HG03060 (cell line): ENCODE measurements at regions not wholly inside any gene's neighbourhood (a gene's known extent, or its start where the extent isn't known, plus 50 kb on each side); places are given as distances from the start of the nearest gene placed in this dataset.

Source experiments
- ATAC-seq: cut with Tn5 transposase; IDR thresholded peaks from one replicate; pipeline ENCODE4 v1.9.1; 2021; ENCODE audit warnings: low read depth, moderate number of reproducible peaks; ENCODE audit not compliant: unreplicated experiment

DNA sequence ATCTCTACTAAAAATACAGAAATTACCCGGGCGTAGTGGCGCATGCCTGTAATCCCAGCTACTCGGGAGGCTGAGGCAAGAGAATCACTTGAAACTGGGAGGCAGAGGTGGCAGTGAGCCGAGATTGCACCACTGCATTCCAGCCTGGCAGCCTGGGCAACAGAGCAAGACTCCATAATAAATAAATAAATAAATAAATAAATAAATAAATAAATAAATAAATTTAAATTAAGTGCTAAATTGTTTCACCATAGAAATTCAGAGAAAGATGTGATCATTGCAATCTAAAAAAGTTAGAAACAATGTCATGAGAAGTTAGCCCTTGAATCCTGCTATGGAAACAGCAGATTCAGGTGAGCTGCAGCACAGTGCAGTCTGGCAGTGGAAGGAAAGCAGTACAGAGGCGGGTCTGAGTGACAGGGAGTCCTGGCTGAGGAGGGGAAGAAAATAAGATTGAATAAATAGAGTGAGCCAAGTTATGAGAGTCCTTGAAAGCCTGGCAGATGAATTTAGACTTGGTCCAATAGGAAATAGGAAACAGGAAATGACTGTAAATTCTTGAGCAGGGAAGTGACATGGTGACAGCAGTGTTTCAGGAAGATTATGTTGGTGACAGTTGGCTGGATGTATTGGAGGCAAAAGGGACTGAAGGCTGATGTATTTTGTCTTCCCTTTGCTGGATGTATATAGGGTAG lies 241.5 kb downstream of the GXYLT1 start:
- no peak for ATAC-seq

DNA sequence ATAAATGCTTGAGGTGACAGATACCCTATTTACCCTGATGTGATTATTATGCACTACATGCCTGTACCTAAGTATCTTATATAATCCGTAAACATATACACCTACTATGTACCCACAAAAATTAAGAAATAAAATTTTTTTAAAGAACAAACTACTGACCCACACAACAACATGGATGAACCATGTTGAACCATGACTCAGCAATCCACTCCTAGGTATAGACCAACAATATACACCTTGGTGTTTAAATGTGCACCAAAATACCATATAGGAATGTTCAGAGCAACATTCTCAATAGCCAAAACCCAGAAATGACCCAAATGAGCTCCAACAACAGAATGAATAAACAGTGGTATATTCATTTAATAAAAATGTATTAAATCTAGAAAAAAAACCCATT lies 245.1 kb downstream of the GXYLT1 start:
- ATAC-seq, result no peak

DNA sequence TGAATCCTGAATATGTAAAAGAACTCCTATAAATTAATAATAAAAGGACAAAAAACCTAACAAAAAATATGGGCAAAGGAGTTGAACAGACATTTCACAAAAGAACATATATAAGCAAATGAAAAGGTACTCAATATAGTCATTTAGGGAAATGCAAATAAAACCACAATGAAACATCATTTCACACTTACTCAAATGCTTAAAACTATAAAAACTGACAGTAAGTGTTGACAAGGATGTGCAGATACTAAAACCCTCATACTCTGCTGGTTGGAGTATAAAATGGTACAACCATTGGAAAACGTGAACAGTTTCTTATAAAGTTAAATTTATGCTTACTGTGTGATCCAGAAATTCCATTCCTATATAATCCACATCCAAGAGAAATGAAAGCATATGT lies 247.1 kb downstream of the GXYLT1 start:
- no peak for ATAC-seq

DNA sequence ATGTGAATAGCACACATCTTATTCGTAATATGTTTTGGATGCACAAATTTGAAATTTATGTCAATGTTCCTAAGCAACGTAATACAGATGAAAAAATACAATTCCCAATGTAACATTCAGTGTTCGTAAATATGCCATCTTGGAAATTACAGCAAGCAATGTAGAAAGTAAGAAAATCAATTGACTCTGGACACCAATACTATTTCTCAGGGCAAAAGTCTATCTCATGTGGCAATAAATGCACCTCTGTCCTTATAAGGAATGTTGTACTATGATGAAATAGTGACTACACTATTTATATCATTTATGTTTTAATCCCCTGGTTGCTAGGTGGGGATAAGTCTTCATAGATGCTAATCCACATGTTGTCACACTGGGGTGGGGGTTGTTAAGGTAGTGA lies 251.2 kb downstream of the GXYLT1 start:
- ATAC-seq, result no peak

DNA sequence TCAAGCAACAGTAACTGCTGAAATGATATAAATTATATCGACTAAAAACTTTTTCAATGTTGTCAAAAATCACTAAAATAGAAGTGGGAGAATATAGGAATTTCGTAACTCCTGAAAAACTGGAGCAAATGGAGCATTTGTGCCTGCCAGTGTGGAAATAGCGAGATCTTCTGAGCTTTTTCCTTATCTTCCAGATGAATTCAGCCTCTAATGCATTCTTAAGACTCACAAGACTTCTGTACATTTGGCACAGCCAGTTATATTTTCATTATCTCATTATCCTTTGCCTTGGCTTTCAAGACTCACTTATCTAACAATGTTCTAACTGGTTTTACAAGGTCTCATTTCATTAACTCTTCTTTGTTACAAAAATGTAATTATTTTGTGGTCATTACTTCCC lies 252.4 kb downstream of the GXYLT1 start:
- no peak for ATAC-seq

DNA sequence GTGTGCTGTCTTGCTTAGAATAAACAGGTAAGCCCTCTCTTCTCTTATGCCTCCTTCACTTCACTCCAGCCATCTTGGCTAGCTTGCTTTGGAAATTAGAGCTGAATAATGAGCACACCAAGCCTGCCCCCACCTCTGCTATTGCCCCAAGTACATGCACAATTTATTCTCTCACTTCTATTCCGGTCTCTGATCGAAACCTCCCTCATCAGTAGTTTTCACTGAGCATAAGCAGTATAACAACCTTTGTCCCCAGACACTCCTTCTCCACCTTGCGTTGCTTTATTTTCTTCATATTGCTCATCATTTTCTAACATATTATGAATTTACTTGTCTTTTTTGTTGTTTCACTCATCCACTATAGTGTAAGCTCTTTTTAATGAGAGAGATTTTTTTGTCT lies 253.4 kb downstream of the GXYLT1 start:
- ATAC-seq, result no peak

DNA sequence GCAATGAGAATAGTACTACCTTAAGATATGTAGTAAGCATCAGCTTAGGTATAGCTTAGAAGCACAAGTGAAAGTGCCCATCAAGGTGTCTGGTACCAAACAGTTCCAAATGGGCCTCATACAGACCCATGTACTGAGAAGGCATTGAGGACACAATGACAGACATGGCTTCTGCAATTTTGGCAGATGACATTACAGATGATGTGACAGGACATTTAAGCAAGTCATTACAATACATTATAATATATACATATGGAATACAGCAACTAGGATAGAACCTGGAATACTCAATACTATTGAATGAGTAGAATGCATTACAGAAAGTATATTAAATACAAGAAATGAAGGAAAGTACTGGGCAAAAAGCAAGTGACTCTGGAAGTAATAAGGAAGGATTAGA lies 256.4 kb downstream of the GXYLT1 start:
- ATAC-seq, result no peak

DNA sequence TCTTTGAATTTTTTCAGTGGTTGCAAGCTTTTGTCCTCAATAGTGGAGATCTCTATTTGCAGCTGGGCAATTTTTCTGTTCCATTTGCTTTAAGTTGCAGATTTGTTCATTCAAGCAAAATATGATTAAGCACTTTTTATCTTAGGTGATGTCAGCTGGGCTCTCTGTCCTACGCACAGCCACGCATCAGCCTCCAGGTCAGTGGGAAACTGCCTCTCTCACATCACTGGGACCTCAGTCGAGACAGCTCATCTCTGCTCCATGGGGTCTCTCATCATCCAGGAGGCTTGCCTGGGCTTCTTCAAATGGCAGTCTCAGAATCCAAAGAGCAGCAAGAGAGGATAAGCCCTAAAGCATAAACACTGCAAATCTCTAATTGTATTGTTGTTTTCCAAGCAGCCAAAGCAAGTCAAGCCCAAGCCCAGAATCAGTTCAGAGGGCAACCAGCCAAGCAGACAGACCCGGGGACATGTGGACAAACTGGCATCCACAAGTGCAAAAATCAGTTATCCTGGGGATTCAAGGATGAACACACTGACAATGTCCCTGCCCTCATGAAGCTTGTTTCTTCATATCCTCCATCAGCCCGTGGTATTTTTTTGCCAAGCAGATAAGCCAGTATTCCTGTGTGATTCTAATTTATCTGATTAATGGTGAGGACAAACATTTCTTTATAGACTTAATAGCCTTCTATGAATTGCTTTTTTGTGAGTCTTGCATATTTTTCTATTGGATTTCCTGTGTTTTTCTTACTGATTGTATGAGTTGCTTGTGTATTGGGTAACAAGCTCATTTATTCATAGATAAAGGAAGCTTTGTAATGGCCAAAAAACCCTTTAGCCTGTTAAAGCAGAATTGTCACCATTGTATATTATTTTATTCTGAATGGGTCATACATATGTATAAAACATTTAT lies 262.5 kb downstream of the GXYLT1 start:
- ATAC-seq, result no peak

DNA sequence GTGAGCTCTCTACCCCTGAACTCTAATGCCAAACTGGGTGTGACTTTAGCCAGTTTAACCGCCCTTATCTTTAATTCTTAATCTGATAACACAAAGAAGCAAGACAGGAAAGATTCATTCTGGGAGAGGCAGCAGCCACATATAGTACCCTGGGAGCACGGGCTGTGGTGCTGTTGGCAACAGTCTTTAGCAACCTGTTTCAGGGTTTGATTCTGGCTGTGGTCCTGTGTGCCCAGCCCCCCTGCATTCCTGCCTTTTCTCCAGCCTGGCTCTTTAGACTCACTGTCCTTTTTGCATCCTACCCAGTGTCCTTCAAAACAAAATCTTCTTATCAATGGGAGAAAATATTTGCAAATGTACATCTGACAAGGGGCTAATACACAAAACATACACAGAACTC lies 275.2 kb downstream of the GXYLT1 start:
- no peak for ATAC-seq

DNA sequence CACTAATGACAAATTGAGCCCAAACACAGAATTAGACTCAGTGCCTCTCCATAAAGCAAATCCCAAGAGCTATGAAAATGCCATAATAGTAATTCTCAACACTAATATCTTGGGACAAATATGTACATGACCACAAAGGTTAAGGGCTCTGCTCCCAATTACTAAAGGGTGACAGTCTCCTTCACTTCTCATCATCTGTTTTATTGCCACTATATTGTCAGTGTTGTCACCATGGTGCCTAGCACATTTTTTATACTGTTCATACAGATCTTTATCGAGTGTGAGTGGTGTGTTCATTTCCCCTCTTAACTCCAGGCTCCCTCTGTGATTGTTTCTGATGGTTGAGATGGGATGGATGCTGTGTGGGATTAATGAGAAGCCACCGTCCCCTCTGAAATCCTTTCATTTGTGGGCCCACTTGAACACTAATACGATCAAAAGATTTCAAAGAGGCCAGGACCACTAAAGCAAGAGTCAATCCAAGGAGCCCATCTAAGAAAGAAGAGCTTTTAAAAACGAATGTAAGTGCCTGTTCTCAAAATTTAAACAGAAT lies 277.7 kb downstream of the GXYLT1 start:
- no peak for ATAC-seq

DNA sequence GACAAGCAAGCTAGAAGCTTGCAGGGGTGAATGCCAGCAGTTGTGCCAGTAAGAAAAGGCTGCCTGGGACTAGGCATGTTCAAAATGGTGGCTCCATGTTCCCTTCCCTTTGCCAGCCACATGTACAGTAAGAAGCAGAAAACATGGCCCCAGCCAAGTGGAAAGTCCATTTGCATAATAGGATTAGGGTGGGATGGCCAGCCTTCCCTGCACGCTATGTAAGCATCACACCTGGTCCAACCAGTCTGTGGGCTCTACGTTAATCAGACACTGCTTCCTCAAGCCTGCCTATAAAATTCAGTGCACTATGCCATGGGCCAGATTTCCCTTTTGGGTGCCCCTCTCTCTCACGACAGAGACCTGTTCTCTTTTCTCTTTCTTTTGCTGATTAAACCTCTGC lies 288.4 kb downstream of the GXYLT1 start:
- no peak for ATAC-seq

DNA sequence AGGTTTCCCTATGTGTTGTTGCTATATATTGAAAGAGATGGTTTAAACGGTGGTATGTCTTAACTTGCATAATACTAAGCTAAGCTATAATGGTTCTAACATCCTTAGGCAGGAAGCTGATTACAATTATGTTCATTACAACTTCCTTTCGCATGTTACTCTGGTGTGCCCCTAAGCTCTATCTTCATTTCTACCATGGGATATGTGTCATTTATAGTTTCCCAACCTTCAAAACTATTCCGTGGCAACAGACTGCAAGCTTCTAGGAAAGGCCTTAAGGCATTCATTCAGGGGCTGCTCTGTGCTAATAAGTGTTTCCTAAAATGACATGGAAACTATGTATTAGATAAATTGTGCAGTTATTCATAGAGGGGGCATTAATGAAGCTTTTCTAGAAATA lies 294.6 kb downstream of the GXYLT1 start:
- ATAC-seq, result no peak

DNA sequence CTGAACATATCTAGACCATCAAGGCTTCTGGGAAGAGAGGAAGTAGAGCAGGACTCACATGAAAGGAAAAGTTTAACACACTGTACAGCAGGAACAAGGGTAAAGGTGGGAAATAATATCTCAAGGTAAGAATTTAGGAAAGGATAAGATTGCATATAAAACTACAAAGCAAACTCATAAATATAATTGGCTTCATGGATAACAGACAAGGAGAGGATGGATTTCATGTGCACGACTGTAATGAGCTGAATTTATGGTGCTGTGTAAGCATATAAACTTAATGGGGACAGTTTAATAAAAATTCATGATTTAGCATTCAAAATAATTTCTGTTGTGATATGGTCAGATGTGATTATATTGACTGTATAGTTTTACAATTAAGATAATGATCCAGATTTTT lies 298.0 kb downstream of the GXYLT1 start:
- no peak for ATAC-seq

DNA sequence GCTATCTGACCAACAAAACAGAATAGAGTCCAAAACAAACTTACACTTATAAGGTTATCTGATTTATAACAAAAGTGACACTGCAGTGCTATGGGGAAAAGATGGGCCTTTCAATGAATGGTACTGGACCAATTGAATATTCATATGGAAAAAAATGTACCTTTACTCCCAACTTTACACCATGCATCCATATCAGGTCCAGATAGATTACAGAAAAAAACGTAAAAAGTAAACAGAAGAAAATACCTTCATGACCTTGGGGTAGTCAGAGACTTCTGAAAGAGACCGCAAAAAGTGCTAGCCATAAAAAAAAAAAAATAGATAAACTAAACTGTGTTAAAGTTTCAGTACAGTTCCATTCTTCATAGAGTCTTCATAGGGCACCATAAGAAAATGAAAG lies 308.3 kb downstream of the GXYLT1 start:
- ATAC-seq, result no peak

DNA sequence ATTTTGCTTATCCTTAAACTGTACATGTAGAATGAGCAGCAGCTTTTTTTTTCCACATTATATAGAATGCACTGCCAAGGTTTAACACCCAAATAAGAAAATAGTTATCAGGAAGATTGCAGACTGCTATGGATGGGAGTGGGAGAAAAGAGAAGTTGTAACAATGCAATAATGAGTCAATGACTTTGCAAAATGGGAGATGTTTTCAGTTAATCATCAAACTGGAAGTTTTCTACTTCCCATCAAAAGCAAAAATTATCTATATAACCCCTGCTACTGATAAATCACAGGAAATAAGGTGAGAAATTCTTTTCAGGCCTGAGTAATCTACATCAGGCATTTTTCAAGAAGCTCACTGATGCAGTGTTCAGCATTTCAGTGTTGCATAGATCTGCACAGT lies 309.1 kb downstream of the GXYLT1 start:
- ATAC-seq, result no peak

DNA sequence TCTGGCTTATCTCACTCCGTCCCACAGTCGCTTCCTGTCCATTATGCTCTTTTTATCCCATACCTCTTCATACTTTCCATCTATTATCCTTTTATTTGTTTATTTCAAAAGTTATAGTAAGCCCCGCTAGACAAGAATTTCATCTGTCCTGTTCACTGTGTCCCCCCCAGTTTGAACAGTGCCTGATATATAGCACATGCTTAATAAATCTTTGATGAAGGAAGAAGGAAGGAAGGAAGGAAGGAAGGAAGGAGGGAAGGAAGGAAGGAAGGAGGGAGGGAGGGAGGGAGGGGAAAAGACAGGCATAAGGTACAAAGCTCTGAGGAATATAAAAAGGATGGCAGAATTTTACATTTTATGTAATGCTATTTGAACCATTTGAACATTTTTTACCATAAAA lies 324.7 kb downstream of the GXYLT1 start:
- no peak for ATAC-seq

DNA sequence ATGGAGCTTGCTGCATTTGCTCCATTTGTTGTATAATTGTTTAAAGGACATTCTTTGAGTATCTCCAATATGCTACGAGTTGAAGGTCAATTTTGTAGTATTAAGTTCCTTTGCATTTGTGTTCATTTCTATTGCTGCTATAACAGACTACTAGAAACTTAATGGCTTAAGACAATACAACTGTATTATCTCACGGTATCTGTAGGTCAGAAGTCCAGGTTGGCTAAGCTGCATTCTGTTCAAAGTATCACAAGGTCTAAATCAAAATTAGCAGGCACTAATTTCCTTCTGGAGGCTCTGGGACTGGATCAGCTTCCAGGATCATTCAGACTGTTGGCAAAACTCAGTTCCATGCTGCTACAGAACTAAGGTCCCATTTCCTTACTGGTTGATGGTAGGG lies 340.6 kb downstream of the GXYLT1 start:
- no peak for ATAC-seq

DNA sequence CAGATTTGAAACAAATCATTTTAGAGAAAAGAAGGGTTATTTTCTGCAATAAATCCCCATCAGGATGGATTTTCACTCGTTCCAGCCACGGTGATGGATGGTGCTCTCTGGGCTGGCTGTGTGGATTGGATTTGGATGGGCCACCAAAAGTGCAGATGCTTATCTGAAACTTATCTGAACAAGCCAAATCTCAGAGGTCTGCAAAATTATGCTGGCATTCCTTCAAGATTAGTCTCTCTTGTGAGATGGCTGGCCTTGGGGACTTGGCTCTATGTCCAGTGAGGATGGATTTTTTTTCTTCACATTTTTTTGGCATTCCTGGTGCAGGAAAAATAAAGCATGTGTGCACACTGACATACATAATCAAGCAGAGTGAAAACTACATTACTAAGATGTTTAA lies 341.9 kb downstream of the GXYLT1 start:
- no peak for ATAC-seq

DNA sequence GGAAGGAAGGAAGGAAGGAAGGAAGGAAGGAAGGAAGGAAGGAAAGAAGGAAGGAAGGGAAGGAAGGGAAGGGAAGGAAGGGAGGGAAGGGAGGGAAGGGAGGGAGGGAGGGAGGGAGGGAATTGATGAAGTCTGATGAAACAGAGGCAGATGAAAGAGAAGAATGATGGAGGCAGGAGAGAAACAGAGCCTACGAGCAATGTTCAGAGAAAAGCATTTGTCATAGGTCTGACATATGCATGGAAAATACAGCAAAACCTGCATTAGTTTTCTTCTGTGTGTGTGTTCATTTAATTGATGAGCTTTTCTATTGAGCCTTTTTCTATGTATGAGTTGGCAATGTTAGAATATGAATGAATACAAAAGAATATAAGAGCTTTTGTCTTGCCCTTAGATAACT lies 343.4 kb downstream of the GXYLT1 start:
- no peak for ATAC-seq

DNA sequence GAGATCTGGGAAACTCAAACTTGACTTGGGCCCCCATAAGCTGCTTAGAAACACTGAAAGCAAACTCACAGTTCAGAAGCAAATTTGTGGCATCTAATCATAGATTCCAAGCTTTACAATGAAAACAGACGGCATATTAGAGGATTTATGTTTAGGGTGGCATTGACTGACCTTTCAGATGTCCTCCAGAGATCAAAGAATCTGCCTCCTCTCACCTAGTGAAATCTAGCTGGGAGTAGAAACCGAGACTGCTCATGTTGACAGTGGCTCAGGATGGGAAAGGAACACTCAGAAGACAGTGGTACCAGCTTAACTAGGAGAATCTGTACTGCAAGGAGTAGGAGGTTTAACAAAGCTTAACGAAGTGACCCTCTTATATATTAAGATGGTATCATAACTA lies 345.0 kb downstream of the GXYLT1 start:
- ATAC-seq, result no peak

DNA sequence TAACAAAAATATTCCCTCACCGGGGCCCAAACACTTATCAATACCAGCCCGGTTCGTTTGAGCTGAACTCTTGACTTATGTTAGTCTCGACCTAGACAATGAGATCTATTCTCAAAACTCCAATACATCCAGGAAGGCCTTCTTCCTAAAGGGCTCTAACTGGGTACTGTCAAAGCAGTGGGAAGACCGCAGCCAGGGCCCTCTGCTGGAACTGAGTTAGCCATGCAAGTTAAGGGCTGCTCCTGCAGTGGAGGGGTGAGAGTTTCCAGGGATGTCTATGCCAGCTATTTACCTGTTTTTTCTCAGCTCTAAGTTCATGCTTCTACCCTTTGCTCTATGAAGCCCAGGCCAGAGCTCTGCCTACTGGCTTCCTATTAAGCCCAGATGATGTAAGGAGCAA lies 348.8 kb downstream of the GXYLT1 start:
- ATAC-seq, result no peak
